K562 (cell line): ENCODE measurements at regions not wholly inside any gene's neighbourhood (a gene's known extent, or its start where the extent isn't known, plus 50 kb on each side); places are given as distances from the start of the nearest gene placed in this dataset. TPM values are rescaled to one million over a fixed set of nuclear protein-coding genes. Genes with fewer than 3 reads are reported as not detected.

Experiments used
- CSDE1 ChIP-seq, 2 experiments: fragments of 450-650 bp; IDR thresholded peaks; 2 replicates each; pipeline ENCODE4 v1.6.1; 2016; ENCODE audit warnings: mild to moderate bottlenecking in 1 of 2
- GABPA ChIP-seq: fragments of 200-800 bp; sonication (Bioruptor generic); conservative IDR thresholded peaks from 2 replicates; pipeline ENCODE4 v1.6.1; 2016; ENCODE audit warnings: low read depth, missing genetic modification characterization, missing compliant biosample characterization
- HEY1 ChIP-seq: fragments of 250-450 bp; sonication (Bioruptor Pico); IDR thresholded peaks from 2 replicates; pipeline ENCODE4 v1.5.0; 2020; ENCODE audit warnings: mild to moderate bottlenecking, moderate library complexity, borderline replicate concordance
- MXI1 ChIP-seq: IDR thresholded peaks from 2 replicates; pipeline ENCODE4 v1.6.1; 2011; ENCODE audit warnings: low read depth, mild to moderate bottlenecking, improper control_type of control experiment, low read length
- ZNF778 ChIP-seq: fragments of 450-650 bp; formaldehyde crosslinking; IDR thresholded peaks from 2 replicates; pipeline ENCODE4 v1.4.0; 2020; ENCODE audit warnings: mild to moderate bottlenecking, moderate library complexity
- small RNA-seq: library from RNA; depleted of rRNA; stranded (forward); fragments of <200 nt; gene quantifications from one replicate; pipeline ENCODE3, GENCODE V24; 2014

- TF ChIP-seq MXI1 (no peak), HEY1 (CRISPR knock-in tag) (0 out of 2 replicates have a peak, but pooled peaks have one; percentile 13), ZNF778 (CRISPR knock-in tag) (no peak), GABPA (no peak), CSDE1 (IDR thresholded peaks at IDR 0.05) (no peak)
These were observed 49.7 kb upstream of the GPD1L start (continued) for GRCh38 chr3:32056559-32057290.

Small RNA genes in the stretch of these regions (small RNA-seq; reads per million reads assigned to genes)
- gene RF00019 = not detected
